GM12878 (cell line): ENCODE measurements at regions not wholly inside any gene's neighbourhood (a gene's known extent, or its start where the extent isn't known, plus 50 kb on each side); places are given as distances from the start of the nearest gene placed in this dataset.

Experiments
- CEBPB ChIP-seq, 2 experiments: fragments of 150-350 bp in 1 of 2; IDR thresholded peaks; 2 replicates each; pipeline ENCODE4 v1.6.1; 2012 to 2014; ENCODE audit warnings: low read depth in 2 of 2, low read length in 2 of 2, borderline replicate concordance in 1 of 2, inconsistent platforms in 1 of 2
- NFIC ChIP-seq: IDR thresholded peaks from 2 replicates; pipeline ENCODE4 v1.6.1; 2012; ENCODE audit warnings: low read depth, mild to moderate bottlenecking, inconsistent platforms, low read length, moderate library complexity
- NR2C1 ChIP-seq: fragments of 450-650 bp; IDR thresholded peaks from 2 replicates; pipeline ENCODE4 v1.6.1; 2017; ENCODE audit warnings: antibody characterized with exemption, mild to moderate bottlenecking, moderate library complexity
- POLR2A ChIP-seq: IDR thresholded peaks from 2 replicates; pipeline ENCODE4 v1.6.1; 2011; ENCODE audit warnings: low read depth, mild to moderate bottlenecking, low read length
- RCOR1 ChIP-seq: conservative IDR thresholded peaks from 2 replicates; pipeline ENCODE4 v1.6.1; 2012; ENCODE audit warnings: low read depth, low read length, improper control_type of control experiment
- SMC3 ChIP-seq: IDR thresholded peaks from 2 replicates; pipeline ENCODE4 v1.6.1; 2011; ENCODE audit warnings: low read length, improper control_type of control experiment, borderline replicate concordance
- TCF7 ChIP-seq: IDR thresholded peaks from 2 replicates; pipeline ENCODE4 v1.6.1; 2014; ENCODE audit warnings: antibody characterized with exemption, borderline replicate concordance
- ZBTB40 ChIP-seq: fragments of 450-650 bp; IDR thresholded peaks from 2 replicates; pipeline ENCODE4 v1.6.1; 2016; ENCODE audit warnings: mild to moderate bottlenecking, moderate library complexity, borderline replicate concordance
- ZNF687 ChIP-seq: fragments of 450-650 bp; IDR thresholded peaks from 2 replicates; pipeline ENCODE4 v1.6.1; 2017; ENCODE audit warnings: mild to moderate bottlenecking, moderate library complexity
- TF ChIP-seq, protein P1 (sequence below), 3 experiments: IDR thresholded peaks in 2 of 3; conservative IDR thresholded peaks in 1 of 3; 2 replicates each; pipeline ENCODE4 v1.5.1; 2011; ENCODE audit warnings: low read depth in 3 of 3, low read length in 3 of 3, mild to moderate bottlenecking in 3 of 3, control low read depth in 2 of 3, moderate library complexity in 2 of 3, inconsistent platforms in 1 of 3, mixed read lengths in 1 of 3; ENCODE audit not compliant: control insufficient read depth in 2 of 3, insufficient read depth in 1 of 3; ENCODE audit errors: extremely low read depth in 1 of 3
- TF ChIP-seq, protein P2 (sequence below): fragments of 450-650 bp; formaldehyde crosslinking; IDR thresholded peaks from 2 replicates; pipeline ENCODE4 v1.5.0; 2022; ENCODE audit warnings: mild to moderate bottlenecking, missing genetic modification characterization

GRCh38 chr18:78160961-78161656 is 818.5 kb upstream of the SALL3 start:
- TF ChIP-seq ZBTB40 (no peak), ZNF687 (no peak), NFIC (no peak), TCF7 (no peak), SMC3 (no peak), POLR2A (no peak), RCOR1 (no peak), CEBPB (IDR thresholded peaks at IDR 0.05; ENCODE audit: borderline replicate concordance in 1 of 2, low read depth in 2 of 2, low read length in 2 of 2) (no peak), NR2C1 (no peak)
- TF ChIP-seq, protein P1, sequence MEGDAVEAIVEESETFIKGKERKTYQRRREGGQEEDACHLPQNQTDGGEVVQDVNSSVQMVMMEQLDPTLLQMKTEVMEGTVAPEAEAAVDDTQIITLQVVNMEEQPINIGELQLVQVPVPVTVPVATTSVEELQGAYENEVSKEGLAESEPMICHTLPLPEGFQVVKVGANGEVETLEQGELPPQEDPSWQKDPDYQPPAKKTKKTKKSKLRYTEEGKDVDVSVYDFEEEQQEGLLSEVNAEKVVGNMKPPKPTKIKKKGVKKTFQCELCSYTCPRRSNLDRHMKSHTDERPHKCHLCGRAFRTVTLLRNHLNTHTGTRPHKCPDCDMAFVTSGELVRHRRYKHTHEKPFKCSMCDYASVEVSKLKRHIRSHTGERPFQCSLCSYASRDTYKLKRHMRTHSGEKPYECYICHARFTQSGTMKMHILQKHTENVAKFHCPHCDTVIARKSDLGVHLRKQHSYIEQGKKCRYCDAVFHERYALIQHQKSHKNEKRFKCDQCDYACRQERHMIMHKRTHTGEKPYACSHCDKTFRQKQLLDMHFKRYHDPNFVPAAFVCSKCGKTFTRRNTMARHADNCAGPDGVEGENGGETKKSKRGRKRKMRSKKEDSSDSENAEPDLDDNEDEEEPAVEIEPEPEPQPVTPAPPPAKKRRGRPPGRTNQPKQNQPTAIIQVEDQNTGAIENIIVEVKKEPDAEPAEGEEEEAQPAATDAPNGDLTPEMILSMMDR (IDR thresholded peaks at IDR 0.05 in 2 of 3, conservative IDR thresholded peaks at IDR 0.05 in 1 of 3; ENCODE audit: control insufficient read depth in 2 of 3, extremely low read depth in 1 of 3, insufficient read depth in 1 of 3, low read depth in 3 of 3, low read length in 3 of 3): no peak
- TF ChIP-seq, protein P2, sequence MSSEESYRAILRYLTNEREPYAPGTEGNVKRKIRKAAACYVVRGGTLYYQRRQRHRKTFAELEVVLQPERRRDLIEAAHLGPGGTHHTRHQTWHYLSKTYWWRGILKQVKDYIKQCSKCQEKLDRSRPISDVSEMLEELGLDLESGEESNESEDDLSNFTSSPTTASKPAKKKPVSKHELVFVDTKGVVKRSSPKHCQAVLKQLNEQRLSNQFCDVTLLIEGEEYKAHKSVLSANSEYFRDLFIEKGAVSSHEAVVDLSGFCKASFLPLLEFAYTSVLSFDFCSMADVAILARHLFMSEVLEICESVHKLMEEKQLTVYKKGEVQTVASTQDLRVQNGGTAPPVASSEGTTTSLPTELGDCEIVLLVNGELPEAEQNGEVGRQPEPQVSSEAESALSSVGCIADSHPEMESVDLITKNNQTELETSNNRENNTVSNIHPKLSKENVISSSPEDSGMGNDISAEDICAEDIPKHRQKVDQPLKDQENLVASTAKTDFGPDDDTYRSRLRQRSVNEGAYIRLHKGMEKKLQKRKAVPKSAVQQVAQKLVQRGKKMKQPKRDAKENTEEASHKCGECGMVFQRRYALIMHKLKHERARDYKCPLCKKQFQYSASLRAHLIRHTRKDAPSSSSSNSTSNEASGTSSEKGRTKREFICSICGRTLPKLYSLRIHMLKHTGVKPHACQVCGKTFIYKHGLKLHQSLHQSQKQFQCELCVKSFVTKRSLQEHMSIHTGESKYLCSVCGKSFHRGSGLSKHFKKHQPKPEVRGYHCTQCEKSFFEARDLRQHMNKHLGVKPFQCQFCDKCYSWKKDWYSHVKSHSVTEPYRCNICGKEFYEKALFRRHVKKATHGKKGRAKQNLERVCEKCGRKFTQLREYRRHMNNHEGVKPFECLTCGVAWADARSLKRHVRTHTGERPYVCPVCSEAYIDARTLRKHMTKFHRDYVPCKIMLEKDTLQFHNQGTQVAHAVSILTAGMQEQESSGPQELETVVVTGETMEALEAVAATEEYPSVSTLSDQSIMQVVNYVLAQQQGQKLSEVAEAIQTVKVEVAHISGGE (CRISPR knock-in tag): no peak
